LNCAP (cell line): ENCODE measurements at regions not wholly inside any gene's neighbourhood (a gene's known extent, or its start where the extent isn't known, plus 50 kb on each side); places are given as distances from the start of the nearest gene placed in this dataset.

ENCODE experiments used
- CTCF ChIP-seq: fragments of 450-650 bp; IDR thresholded peaks from 2 replicates; pipeline ENCODE4 v1.5.1; 2017; ENCODE audit warnings: mild to moderate bottlenecking

GRCh38 chr13:74258961-74259360 is 124.8 kb upstream of the KLF12 start:
- TF ChIP-seq CTCF, result no peak

- TF ChIP-seq CTCF, result no peak
These were observed 122.8 kb upstream of the KLF12 start for GRCh38 chr13:74256969-74257368.

GRCh38 chr13:74253161-74253560 is 119.0 kb upstream of the KLF12 start:
- TF ChIP-seq CTCF, result no peak

GRCh38 chr13:74251778-74252519 is 117.7 kb upstream of the KLF12 start:
- no peak for TF ChIP-seq CTCF

- TF ChIP-seq CTCF, result no peak
These were observed 116.6 kb upstream of the KLF12 start for GRCh38 chr13:74250738-74251190.

GRCh38 chr13:74248477-74248876 is 114.3 kb upstream of the KLF12 start:
- TF ChIP-seq CTCF, result no peak

GRCh38 chr13:74246487-74246886 is 112.3 kb upstream of the KLF12 start:
- no peak for TF ChIP-seq CTCF
